Fibroblast of skin of left biceps (primary cell): ENCODE measurements at regions not wholly inside any gene's neighbourhood (a gene's known extent, or its start where the extent isn't known, plus 50 kb on each side); places are given as distances from the start of the nearest gene placed in this dataset.

Source experiments
- DNase-seq, 2 experiments: peaks; one replicate each; pipeline ENCODE4 v3.0.0-alpha.2; 2013; ENCODE audit warnings: low read depth in 2 of 2

DNA sequence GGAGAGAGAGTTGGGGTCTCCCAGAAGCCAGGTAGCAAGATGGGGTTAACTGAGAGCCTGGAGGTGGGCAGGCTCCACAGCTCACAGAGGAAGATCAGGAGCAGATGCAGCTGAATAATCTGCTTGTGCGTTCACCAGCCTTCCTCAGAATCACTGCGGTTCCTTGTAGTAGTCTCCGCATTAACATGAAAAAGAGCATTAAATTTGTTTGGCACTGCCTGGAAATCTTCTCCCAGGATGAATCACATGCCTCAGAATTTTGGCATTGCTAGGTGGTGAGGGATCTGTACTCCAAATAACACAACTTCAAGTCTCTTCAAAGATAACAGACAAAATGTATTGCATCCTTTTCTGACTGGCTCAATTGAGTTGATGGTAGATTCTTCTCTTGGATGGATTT, 700.6 kb upstream of the ARRDC4 start:
- no peak for DNase-seq

DNA sequence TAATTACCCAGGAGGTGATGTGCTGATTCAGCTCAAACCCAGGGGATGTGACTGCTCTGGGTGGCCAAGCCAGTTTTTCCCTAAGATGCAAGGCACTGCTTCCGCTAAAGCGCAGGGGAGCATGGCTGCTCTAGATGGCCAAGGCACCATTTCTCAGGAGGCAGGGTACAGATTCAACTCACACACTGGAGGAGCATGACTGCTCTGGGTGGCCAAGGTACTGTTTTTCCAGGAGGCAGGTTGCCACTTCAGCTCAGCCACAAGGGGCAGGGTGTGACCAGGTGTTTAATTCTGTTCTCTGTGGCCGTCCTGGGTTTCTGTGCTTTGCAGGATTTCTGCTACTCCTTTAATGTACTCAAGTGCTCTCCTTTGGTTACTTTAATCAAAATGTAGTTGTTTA, 659.3 kb upstream of the ARRDC4 start:
- no peak for DNase-seq

DNA sequence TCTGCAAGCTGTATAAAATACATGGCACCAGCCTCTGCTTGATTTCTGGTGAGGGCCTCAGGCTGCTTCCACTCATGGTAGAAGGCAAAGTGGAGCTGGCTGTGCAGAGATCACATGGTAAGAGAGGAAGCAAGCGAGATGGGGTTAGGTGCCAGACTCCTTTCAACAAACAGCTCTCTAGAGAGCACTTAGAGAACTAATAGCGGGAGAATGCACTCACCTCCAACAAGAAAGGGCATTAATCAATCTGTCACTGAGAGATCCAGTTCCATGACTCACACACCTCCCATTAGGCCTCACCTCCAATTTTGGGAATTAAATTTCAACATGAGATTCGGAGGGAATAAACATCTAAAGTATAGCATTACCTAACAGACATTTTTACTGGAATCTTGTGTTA, 644.1 kb upstream of the ARRDC4 start:
- no peak for DNase-seq

DNA sequence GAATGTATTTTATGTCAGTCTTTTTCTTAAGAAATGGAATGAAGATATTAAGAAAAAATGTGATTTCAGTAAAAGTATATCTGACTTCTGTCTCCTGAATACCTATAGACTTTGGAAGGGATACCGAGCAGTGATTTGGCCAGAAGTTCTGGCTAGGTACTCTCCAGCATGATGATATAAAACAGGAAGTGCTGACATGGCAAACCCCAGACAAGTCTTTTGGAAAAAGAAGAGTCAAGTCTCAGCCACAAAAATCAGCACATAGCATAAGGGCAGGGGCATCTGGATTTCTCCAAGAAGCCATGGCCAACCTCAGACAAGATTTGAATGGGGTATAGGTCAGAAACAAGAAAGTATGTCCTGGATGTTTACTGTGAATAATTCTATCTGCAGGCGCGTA, 643.3 kb upstream of the ARRDC4 start:
- no peak for DNase-seq

DNA sequence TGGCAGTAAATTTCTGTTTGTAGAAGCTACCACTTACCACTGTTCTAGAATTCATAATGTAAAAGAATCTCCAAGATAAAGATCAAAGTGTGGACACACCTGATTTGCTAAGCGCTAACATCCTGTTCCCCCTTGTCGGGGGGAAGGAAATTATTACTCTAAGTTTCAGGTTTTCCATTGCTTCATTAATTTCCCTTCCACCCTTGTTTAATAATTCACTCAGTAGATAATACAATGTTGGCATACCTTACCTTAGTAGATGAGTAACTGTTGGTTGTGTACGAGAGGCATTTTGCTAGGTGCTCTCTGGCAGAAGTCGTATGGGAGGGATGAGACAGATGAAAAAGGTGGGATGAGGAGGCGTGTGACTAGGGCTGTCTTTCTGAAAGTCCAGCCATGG, 641.2 kb upstream of the ARRDC4 start:
- DNase-seq = no peak

DNA sequence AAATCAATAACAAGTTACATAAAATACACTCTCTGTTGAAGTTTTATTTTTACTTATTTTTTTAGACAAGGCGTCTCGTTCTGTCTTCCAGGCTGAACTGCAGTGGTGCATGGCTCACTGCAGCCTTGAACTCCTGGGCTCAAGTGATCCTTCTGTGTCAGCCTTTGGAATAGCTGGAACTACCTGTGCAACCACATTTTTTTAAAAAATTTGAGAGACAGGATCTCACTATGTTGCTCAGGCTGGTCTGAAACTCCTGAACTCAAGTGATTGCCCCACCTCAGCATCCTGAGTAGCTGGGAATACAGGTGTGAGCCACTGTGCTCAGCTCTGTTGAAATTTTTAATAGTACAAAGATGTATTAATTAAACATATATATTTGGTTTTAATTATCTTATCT, 614.3 kb upstream of the ARRDC4 start:
- no peak for DNase-seq

DNA sequence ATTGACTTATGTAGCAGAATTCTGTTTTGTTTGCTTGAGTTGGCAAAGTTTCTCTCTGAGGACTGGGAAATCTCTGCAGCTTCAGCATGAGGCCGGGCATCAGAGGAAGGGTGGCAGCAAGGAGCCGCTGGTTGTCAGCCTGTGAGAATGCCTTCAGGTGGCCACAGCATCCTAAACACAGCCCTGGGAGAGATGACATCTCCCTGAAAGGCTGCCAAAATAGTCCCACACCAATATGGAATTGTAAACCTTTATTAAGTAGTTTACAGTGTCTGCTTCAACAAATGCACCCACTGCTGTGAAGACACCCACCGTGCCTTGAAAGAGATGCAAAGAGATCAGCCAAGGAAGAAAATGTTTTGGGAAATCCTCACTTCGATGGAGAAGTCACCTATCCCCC, 609.7 kb upstream of the ARRDC4 start:
- no peak for DNase-seq

DNA sequence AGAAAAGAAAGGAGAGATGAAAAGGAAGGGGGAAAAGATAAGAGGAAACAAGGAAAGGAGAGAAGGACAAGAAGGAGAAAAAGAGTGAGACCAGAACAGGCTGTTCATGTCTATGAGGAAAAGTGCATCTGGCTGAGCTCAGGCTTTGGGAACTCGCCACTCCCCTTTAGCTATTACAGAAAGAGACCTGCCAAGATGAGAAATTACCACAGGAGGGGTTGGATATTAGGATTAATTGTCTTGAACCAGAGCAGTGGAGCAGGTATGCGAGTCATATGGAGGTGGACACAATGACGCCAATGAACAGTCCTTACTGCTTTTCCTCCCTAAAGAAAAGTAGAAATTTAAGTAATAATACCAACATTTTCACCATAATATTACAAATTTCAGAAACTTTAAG, 577.0 kb upstream of the ARRDC4 start:
- DNase-seq = no peak

DNA sequence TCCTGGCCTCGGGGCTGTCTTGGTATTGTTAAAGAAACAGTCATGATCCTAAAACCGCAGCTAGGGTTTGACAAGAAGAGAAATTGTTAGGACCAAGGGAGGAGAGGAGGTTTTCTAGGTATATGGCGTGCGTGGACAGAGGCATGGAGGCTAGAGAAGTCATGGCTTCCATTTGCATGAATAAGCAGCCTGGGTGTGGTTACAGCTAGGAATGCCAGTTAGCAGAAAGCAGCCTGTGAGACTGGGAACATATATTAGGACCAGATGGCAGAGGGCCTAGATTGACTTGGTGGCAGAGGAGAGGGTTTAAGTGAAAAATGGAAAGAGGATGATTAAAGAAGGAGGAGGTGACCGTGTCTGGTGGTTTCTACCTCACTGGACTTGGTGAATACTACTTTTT, 573.6 kb upstream of the ARRDC4 start:
- DNase-seq = no peak

DNA sequence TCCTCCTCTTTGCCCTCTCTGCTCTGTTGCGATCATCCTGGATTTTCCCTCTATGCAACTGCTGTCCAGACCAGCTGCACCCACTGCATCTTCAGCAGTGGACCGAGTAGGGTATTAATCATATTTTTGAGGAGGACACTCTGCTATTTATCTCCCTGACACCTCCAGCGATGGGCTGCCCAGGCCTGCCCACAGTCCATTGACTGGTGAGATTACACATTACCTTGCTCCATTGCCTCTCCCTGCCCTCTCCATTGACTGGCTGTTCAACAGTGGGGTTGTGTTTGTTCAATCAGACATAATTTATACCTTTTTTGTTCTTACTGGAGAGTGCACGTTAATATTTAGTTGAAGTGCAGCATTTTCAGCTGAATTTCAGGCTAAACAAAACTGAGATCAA, 559.3 kb upstream of the ARRDC4 start:
- no peak for DNase-seq

DNA sequence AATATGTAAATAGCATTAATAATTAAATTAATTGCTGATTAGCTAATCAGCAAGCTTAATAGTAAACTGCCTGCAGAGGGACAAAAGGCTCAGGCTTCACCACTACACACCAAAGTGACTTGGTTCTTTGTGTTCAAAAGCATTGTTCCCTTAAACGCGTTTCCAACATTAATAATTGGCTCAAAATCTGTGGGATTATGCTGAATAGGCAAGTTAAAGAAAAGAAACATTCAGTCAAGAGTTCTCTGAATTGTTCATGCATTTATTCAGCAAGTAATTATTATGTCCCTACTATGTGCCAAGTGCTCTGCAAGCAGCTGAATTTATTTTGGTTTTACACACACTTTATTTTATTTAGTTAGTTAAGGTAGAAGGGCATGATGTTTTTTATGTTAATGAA, 558.5 kb upstream of the ARRDC4 start:
- no peak for DNase-seq

DNA sequence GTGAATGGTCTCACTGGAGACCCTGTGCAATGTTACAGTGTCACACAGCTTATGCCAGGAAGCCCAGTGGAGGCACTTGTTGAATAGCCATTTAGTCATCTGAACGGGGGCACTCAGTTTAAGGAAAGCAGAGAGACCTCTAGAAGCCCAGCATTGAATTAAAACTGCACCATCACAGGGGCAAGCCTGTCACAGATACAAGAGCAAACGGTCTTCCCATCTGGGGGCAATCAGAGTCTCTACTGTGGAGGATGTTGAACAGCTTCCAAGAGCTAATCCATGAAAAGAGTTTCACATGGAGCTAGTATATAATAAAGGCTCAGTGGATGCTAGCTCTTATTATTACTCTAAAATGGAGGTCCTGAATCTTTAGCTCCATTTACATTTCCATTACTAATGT, 553.7 kb upstream of the ARRDC4 start:
- DNase-seq = no peak

DNA sequence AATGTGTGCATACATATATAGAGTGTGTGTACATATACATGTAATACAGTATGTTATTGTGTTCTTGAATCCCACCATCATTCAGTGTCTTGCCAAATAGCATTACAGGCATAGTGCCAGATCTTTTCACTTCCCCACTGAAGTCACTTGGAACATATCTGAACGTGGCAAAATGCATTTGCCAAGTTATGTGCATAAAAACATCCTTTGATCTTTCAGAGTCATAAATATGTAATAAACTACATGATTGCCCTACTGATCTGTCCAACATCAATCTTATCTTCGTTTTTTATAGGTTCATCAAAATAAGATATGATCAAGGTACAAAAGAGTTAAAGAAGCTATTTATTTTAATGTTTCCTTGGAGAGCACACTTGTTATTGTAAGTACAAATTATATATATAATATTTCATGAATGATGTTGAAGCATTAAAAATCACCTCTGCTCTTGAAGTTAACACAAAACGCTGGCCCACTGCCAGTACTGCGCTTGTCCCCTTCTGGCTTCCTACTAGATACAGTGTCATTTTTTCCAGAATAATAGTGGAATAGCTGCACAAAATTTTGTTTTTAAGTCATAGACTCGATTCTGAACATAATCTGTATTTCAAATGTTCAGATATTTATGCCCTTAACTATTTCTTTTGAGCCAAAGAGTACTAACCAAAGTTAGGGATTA, 549.5 kb upstream of the ARRDC4 start:
- no peak for DNase-seq

DNA sequence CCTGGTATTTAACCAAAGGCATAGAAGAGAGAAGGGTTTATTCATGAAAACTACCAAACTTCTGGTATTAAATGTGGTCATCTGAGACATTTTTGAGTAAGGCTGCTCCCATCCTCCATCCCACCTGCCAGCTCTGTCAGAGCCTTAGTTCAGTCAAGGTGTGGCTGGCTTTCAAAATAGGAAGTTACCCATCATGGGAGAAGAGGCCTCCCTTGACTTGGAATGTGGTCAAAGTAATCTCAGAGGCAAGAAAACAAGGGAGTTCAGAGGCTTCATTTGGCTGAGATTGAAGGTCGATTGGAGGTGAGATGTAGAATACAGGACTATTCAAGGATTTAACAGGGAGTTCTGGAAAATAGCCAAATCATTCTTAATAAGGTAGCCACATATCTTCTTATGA, 540.4 kb upstream of the ARRDC4 start:
- no peak for DNase-seq

DNA sequence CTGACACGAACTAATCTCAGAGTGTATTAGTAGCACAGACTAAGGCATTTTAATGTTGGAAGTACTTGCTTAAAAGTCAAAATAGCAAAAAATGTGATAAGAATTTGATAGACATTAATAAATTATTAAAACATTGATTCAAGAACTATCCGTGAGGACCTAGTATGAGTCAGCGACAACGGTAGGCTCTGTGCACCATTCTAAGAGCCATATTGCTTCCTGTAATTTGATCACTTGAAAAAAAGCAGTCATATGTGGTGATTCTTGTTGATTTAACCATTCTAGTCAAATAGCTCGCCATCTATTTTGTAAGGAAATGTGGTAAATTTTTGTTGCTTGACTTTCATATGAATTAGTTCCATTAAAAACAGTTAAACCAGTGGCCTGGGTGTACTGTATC, 534.9 kb upstream of the ARRDC4 start:
- no peak for DNase-seq

DNA sequence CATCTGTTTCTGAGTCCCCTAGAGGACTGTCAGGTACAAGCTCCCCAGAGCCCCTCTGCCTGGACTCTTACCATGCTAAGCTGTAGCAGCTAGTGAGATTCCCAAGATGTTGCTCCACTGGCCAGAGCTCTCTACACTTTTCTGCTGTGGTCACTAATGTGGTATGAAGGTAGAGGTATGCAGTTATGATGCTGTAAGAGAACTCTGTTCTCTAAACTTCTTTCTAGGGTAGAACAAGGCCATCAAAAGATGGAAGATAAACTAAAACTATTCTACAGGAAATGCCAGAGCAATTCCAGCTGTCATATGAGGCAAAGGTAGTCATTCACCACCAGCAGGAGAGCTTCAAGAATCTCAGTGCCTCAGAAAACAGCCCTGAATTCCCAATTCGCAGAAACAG, 517.4 kb upstream of the ARRDC4 start:
- DNase-seq = no peak

DNA sequence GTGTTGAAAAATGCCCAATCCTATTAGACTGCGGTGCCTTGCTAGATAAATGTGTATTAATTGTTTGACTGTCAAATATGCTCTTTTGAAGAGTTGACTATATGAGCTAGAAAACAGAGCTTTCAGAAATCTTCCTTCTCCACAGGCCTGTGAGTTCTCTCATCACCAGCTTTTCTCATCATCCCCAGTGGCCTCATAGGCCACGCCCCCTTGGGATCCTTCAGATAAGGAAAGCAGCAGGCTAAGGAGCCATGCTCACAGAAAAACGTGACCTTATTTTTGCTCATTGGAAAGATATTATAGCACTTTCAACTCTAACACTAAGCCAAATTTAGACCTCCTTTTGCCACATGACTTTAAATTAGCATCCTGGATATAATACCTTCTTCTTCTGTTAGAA, 514.4 kb upstream of the ARRDC4 start:
- DNase-seq = no peak

DNA sequence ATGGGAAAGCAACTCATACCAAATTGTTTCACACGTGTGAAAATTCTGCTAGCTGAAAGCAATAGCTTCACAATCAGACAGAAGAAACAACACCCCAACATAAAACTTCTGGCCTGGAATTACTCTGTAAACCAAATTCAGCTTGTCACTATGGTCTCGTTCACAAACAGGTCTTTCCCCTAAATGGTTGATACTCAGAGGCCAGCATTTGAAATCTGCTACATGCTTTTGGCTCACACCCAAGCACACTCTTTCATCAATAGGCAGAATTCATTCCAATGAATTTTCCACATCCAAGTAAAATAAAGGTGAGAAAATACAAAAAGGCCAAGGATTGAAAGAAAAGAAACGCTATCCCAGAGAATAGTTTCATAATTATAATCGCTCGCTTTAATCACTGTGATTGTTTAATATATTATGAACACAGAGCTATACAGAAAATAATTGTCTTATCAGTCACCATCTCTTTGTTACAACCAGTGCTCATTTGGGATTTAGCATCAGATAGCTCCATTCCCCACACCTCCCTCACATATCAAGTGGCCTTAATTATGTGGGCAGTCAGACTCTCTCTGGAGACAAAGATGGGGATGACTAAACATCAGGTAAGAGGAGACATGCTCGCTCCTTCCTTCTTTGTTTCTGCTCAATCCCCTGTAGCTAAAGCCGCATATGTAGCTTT, 503.8 kb upstream of the ARRDC4 start:
- no peak for DNase-seq

DNA sequence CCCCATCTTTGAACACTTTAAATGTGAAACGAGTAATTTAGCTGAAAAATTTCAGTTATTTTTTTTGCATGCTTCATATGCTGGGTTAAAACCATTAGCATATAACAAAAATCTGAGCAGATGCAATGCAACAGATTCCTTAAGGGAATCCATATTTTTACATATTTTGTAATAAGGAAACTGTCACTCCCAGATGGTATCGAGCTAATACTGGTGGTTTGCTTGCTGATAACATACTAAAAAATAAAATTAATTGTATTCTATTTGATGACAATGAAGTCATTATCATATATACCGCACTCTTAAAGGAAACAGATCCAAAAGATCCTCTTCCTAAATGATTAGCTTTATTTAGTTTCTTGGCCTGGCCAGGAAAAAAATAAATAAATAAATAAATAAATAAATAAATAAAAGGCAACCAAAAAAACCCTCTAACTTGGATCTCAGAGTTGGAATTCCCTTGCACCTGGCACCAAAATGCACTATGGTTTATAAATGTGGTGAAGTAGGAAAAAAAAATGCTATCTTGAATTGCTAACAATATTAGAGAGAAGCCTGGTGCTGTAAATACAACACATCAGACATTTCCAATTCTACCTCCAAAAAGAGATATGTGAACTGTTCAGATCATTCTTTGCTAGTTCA, 503.2 kb upstream of the ARRDC4 start:
- no peak for DNase-seq

DNA sequence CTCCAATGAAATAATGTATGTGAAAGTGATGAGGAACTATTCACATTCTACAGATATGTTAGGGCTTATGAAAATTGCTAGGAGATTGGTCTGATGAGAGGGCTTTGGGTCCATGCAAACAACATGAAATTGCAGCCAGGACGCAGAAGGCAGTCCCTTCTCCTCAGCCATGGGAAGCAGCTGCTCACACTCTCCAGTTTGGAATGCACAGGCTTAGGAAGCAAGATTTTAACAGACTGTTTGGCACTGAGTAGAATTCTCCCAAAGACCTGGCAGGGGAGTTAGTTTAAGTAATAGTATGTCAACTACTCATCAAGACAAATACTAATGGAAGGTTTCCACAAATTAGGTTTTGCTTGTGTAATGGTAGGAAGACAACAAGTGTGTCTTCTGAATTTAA, 500.7 kb upstream of the ARRDC4 start:
- DNase-seq = no peak

DNA sequence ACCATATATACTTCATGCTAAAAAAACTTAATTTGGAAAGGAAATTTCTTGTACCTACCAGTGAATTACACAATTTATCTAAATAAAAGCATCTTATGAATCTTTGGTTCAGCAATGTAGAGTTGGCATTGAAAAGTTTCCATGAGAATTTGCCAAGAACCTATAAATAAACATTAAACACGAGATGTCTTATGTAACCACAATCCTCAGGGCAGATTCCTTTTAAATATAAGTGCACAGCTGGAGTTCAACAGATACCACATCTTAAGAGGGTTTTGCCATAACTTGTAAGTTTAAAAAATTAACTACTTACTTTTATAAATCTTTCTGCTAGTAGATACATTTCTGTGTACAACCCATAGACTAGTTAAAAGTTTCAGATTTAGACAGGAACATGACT, 499.3 kb upstream of the ARRDC4 start:
- no peak for DNase-seq

DNA sequence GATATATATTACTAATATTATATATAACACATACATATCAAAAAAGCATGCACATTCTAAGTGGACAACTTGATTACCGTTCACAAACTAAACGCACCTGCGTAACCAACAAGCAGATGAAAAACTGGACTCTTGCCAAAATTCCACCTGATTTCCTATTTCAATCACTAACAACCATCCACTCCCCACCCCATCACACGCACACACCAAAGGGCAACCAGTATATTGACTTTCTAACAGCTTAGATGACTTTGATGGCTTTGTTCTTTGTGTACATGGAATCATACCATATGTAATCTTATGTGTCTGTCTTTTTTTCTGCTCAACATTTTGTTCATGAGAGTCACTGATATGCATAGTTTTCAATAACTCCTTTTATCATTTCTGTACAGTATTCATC, 496.8 kb upstream of the ARRDC4 start:
- DNase-seq = no peak

DNA sequence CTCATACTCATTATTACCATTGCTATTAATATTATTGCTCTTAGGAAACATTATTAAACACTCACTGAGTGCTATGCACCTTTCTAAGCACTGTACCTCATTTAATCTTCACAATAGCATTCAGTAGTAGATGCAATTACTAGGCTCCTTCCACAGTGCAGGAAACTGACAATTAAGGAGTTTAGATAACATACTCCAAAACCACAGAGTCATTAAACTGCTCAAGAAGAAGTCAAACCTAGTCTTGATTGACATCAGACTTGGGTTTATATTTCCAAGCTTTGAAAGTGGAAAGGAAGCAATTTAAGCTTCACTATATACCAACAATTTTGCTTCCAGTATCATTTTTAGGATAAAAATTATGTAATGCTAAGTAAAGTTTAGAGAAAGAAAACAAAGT, 490.1 kb upstream of the ARRDC4 start:
- no peak for DNase-seq

DNA sequence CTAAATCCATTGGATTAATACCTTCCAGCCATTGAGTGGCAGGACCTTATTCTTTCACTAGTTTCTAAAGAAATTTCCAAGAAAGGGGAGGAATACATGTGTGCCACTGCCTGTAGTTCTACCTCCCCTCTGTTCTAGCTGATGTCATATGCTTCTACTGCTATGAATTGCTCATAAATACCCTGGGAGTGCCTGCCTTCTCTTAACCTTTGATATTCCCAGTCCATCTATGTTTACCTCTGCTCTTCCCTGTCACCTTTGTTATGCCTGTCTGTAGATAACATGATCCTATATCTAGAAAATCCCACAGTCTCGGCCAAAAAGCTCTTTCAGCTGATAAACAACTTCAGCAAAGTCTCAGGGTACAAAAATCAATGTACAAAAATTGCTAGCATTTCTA, 486.9 kb upstream of the ARRDC4 start:
- DNase-seq = no peak
